M059J (cell line): ENCODE measurements at regions not wholly inside any gene's neighbourhood (a gene's known extent, or its start where the extent isn't known, plus 50 kb on each side); places are given as distances from the start of the nearest gene placed in this dataset.

Source experiments
- DNase-seq: peaks from one replicate; pipeline ENCODE4 v3.0.0-alpha.2; 2012; ENCODE audit warnings: low read depth

- no peak for DNase-seq
Observed at GRCh38 chr2:64369706-64370105, 84.3 kb upstream of the LGALSL start.

- no peak for DNase-seq
Observed at GRCh38 chr2:64371727-64372126, 82.2 kb upstream of the LGALSL start.

GRCh38 chr2:64374686-64375085, 79.3 kb upstream of the LGALSL start:
- peak; percentile 21 for DNase-seq

GRCh38 chr2:64376926-64377325, 77.0 kb upstream of the LGALSL start:
- peak; percentile 39 for DNase-seq

GRCh38 chr2:64379186-64379585, 74.8 kb upstream of the LGALSL start:
- DNase-seq = no peak

- no peak for DNase-seq
Observed at GRCh38 chr2:64380853-64381527, 73.0 kb upstream of the LGALSL start.

GRCh38 chr2:64383016-64383591, 70.9 kb upstream of the LGALSL start:
- no peak for DNase-seq

- no peak for DNase-seq
Observed at GRCh38 chr2:64383881-64384280, 70.1 kb upstream of the LGALSL start.

GRCh38 chr2:64386676-64387075, 67.3 kb upstream of the LGALSL start:
- no peak for DNase-seq

GRCh38 chr2:64390586-64390985, 63.4 kb upstream of the LGALSL start:
- DNase-seq = no peak

GRCh38 chr2:64391424-64391823, 62.5 kb upstream of the LGALSL start:
- DNase-seq = no peak

GRCh38 chr2:64391940-64392339, 62.0 kb upstream of the LGALSL start:
- DNase-seq = no peak

GRCh38 chr2:64392529-64392928, 61.4 kb upstream of the LGALSL start:
- DNase-seq = no peak

- DNase-seq = no peak
Observed at GRCh38 chr2:64393383-64394010, 60.5 kb upstream of the LGALSL start.

- DNase-seq = no peak
Observed at GRCh38 chr2:64394153-64394552, 59.8 kb upstream of the LGALSL start.

GRCh38 chr2:64396001-64396400, 58.0 kb upstream of the LGALSL start:
- no peak for DNase-seq

- no peak for DNase-seq
Observed at GRCh38 chr2:64396551-64396950, 57.4 kb upstream of the LGALSL start.

- DNase-seq = no peak
Observed at GRCh38 chr2:64398516-64399129, 55.3 kb upstream of the LGALSL start.

- DNase-seq = no peak
Observed at GRCh38 chr2:64399521-64399920, 54.4 kb upstream of the LGALSL start.

GRCh38 chr2:64400105-64400728, 53.7 kb upstream of the LGALSL start:
- peak; percentile 25 for DNase-seq

- no peak for DNase-seq
Observed at GRCh38 chr2:64400733-64401528, 53.0 kb upstream of the LGALSL start.

- no peak for DNase-seq
Observed at GRCh38 chr2:64401529-64401880, 52.5 kb upstream of the LGALSL start.
